Raji (cell line): ENCODE measurements at regions not wholly inside any gene's neighbourhood (a gene's known extent, or its start where the extent isn't known, plus 50 kb on each side); places are given as distances from the start of the nearest gene placed in this dataset.

Experiments used
- POLR2A ChIP-seq: IDR thresholded peaks from 2 replicates; pipeline ENCODE4 v1.6.1; 2011; ENCODE audit warnings: low read depth, low read length, control low read depth; ENCODE audit not compliant: insufficient read depth

GRCh38 chr5:68550015-68550414, 334.5 kb downstream of the PIK3R1 start:
- no peak for TF ChIP-seq POLR2A

DNA sequence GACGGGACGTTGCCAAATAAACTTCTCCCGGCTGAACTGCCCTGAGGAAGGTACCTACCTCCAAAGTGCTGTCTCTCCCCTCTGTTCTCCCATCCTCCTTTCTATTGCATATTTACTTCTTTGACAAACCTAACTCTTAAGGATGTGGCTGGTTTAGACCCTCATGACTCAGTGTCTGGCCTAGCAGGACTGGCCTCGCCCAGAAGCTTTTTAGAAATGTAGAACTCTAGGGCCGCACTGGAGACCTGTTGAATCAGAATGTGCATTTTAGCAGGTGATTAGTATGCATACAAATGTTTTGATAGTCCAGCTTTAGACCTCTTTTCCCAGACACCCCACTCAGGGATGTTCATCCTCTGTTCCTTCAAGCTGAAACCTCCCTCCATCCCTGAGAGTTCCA, 335.9 kb downstream of the PIK3R1 start:
- no peak for TF ChIP-seq POLR2A

DNA sequence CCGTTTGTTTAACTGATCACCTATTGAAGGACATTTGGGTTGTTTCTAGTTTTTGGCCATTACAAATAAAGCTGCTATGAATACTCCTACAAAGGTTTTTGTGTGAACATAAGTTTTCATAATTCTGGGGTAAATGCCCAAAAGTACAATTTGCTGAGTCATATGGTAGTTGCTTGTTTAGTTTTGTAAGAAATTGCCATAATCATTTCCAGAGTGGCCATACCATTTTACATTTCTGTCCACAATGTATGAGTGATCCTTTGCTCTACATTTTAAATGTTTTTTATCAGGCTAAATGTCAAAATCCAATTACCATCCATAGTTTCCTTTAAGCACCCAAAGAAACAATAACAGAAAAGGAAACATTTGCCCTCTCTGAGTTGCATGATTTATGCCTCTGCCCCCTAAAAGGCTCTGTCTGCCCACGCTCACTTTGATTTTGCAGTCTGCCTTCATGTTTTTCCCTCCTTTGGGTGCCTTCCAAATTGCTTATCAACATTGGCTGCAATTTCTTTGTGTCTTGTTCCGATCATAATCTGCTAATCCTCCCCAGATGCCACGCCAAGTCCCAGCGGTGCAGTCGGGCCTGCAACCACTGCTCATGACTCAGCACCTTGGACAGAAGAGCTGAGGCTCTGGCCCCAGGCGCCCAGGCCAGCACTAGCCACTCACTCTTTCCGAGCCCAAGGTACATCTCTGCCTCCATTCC, 339.2 kb downstream of the PIK3R1 start:
- TF ChIP-seq POLR2A: no peak

DNA sequence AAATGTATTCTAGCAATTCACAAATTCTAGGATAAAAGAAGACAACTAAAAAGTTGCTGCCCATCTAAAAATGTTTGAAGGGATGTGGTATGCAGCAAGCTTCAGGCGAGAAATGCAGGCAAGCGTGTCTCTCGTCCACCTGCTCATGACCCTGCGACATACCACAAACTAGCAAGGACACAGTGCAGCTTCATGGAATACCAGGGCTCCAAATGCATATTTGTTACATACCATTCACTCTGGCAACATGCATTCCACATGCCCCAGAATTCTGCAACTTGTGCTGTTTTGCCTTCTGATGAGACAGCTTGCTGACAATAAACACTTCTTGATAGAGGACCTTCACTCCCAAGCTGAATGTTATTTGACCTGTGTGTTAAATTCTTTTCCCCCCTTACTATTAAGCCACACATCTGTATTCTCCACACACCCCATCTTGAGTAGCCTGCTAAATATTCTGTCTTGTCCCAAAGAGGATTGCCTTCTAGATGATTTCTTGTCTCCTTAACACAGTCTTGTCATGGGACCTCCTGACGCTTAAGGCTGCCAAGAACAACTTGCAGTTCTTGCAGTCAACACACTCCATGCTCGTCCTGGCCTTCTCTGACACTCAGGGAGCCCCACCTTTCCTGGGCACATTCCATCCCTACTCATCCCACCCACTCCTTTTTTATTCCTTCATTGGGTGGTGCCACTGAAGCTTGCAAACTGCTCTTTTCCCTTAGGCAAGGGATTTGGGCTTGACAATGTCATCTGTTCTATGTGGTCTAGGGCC, 340.5 kb downstream of the PIK3R1 start:
- no peak for TF ChIP-seq POLR2A

DNA sequence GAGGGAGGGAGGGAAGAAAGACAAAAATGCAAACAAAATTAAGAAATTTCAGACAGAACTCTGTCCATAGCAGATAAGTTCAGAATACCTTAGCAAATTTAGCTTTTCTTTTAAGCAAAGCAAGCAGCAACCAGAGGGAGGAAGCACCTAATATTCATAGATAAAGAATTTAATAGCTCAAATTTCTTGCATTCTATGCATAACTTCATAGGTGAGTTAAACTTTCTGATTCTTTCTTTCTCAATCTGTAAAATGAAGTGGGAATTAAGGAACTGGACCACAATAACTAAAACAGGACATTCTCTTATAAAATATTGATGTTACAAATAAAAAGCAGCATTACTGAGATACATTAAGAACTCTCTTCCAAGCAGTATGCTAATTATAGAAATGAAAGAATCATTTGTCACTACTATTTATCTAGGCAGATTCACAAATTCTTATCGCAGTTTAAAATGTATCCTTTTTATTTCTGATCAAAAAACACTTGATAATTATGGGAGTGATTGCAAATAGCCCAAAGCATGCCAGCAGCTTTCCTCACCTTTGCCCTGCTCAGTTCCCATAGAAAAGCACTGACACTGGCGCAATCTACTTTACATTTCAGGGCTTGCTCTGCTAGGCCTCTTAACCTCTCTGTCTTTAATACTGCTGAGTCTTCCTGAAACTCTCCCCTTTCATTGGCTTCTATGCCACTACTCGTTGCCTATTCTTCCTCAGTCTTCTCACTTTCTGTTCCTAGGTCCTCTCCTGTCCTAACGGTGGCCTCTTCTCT, 341.8 kb downstream of the PIK3R1 start:
- no peak for TF ChIP-seq POLR2A

DNA sequence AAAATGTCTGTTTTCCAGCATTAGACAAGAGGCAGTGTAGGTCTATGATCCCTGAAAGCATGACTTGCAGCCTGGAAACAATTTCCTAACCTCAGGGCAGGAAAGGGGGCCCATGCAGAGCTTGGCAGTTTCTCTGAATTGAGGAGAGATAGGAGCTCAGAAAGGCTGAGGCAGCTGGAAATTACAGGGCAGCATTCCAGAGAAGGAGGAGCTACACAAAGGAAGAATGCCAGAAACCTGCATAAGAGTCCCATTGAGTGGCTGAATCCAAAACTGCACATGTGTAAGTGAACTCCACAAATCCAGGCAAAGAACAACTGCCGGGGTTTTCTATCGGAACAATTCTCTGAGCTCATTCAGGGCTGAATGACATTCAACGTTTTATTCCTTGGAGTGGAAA, 346.8 kb downstream of the PIK3R1 start:
- no peak for TF ChIP-seq POLR2A

DNA sequence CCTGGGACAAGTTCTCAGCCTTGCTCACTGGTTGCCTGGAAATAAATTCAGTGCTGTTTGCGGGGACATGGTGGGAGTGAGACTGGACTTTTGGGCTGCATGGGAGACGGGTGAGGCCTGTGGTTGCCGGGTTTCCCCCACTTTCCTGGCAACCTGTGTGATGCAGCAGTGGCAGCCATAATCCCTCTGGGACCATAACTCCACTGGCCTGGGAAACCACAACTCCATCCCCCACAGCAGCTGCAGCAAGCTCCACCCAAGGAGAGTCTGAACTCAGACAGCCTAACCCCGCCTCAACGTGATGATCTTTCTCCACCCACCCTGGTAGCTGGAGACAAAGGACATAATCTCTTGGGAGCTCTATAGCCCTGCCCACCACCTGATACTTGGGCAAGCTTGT, 349.9 kb downstream of the PIK3R1 start:
- TF ChIP-seq POLR2A: no peak

DNA sequence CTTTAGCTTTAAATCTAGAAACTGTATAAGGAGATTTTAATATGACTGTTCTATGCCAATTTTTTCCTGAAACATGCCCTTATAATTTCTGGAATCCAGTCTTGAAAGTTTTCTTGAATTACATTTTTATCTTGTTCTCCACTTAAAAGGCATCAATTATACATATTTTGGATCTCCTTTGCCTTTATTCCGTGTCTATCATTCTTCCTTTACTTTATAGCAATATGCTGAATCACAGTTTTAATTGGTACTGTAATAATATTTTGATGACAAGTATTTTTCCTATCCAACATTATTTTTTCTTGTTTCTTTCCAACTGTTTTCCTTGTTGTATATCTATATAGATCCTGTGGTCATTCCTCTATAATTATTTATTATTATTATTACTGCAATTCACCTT, 361.2 kb downstream of the PIK3R1 start:
- no peak for TF ChIP-seq POLR2A

GRCh38 chr5:68582284-68582683, 366.7 kb downstream of the PIK3R1 start:
- TF ChIP-seq POLR2A: no peak

DNA sequence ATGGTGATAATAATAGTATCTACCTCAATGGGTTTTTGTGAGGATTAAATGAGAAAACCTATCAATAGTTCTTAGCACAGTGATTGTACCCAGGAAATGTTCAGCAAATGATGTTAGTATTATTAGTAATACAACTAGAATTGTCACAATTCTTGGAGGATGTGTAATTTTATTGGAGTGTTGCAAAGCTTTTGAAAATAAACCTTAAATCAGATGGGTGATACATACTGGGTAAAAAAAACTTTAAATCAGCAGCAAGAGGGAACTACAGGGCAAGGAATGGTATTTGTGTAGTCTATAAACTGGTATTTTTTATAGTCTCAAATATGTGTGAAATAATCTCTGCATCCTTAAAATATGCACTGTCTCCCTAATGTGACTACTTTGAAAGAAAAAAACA, 371.6 kb downstream of the PIK3R1 start:
- no peak for TF ChIP-seq POLR2A

DNA sequence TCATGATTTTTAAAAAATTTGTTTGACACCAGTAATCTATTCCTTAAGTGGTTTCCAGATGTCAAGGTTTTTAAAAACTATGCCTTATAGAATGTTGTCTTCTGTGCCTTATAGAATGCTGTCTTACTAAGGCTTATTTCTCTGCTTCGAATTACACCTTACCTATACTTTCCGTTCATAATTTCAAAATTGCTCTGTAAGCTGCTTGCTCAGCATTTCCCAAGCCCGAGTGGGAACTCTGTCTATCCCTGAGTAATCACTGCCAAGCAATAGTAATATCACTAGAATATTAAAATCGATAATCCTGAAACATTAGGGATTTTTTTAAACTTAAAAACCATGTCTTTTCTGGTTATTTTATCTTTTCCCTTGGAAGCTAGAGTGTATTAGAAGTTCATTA, 376.3 kb downstream of the PIK3R1 start:
- TF ChIP-seq POLR2A: no peak

DNA sequence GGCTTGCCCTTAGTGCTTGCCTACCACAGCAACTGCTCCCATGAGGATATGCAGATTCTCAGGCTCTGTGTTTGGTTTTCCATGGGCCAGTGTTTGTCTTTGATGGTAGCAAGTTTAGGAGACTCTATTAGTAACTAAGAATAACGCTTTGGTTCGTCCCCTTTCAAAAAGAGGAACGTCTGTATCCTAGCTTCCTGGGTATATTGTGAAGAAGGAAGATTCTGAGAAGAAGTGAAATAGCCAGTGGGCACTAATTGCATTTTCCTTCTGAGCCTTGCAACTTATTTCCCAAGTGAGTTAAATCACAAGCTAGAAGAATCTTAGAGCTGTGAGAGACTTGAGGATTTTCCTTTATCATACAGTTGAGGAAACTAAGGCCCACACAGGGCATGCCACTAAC, 376.8 kb downstream of the PIK3R1 start:
- no peak for TF ChIP-seq POLR2A

DNA sequence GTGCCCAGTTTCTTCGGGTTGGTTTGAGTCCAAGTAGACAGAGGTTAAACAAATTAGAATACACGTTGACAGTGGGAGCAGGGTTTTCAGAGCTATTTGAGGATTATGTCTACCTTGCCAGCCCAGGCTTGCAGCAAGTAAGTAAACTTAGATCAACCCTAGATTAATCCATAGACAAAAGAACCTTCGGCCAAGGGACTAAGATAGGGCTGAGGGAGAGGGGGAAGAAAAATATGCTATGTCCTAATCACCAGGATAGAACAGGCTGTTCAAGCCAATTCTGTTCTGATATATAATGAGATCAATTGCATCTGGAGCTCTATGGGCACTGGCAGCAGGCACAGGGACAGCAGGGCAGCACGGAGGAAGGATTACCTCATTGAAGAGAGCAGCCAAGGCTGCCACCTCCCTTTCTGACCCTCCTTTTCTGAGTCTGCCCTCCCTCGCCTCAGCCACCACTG, 377.7 kb downstream of the PIK3R1 start:
- no peak for TF ChIP-seq POLR2A

DNA sequence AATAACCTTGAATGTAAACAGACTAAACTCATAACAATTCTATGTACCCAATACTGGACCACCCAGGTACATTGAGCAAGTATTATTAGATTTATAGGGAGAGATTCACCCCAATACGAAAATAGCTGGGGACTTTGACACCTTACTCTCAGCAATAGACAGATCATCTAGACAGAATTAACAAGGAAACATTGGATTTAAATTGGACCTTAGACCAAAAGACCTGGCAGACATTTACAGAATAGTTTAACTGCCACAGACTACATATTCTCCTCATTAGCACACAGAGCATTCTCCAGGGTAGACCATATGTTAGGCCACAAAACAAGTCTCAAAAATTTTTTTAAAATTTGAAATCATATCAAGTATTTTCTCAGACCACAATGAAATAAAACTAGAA, 397.4 kb downstream of the PIK3R1 start:
- no peak for TF ChIP-seq POLR2A

DNA sequence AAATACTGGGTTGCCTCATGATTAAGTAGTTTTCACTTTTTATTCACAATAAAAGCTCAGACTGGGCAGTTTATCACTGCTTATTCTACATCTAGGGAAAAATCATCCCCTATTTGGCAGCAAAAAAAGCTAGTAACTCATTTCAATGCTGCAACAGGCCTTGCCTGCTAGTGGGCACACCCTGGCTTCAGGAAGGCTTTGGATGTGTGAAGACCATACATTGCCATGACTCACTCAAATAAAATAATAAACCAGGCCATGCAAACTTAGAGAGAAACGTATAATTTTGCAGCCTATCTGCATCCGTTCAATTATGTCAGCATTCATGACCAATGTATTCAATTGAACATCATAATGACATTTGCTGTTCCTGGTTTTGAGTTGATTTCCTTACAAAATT, 402.9 kb downstream of the PIK3R1 start:
- no peak for TF ChIP-seq POLR2A

GRCh38 chr5:68627001-68627400, 411.4 kb downstream of the PIK3R1 start:
- TF ChIP-seq POLR2A: no peak
